GM21786 (cell line): ENCODE measurements at regions not wholly inside any gene's neighbourhood (a gene's known extent, or its start where the extent isn't known, plus 50 kb on each side); places are given as distances from the start of the nearest gene placed in this dataset.

ENCODE experiments used
- ATAC-seq: cut with Tn5 transposase; IDR thresholded peaks from one replicate; pipeline ENCODE4 v1.9.1; 2021; ENCODE audit not compliant: unreplicated experiment

DNA sequence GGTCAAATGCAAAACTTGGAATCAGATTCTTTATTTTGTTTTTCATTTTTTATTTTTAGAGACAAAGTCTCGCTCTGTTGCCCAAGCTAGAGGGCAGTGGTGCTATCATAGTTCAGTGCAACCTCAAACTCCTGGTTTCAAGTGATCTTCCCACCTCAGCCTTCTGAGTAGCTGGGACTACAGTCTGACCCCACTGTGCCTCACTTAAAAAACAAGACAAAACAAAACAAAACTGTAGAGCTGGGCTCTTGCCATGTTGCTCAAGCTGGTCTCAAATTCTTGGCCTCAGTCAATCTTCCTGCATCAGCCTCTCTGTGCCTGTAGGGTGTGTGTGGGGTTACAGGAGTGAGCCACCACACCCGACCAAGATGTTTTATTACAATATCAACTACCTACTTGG, 396.0 kb upstream of the USP24 start:
- no peak for ATAC-seq

DNA sequence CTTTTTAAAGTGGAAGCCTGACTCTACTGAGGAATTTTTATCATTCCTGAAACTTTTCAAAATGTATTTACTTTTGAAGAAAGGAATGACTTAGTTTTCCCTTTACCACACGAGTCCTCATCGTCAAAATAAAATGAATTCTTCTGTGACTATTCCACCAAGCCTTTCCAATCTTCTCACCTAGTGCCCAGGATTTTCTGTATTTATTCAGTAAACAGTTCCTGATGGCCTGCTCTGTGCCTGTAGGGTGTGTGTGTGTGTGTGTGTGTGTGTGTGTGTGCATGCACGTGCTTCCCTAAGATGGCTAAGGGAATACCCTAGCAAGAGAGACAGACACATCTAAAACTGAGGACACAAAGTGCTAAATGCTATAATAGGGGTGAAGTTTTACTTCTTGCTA, 395.0 kb upstream of the USP24 start:
- ATAC-seq, result no peak

DNA sequence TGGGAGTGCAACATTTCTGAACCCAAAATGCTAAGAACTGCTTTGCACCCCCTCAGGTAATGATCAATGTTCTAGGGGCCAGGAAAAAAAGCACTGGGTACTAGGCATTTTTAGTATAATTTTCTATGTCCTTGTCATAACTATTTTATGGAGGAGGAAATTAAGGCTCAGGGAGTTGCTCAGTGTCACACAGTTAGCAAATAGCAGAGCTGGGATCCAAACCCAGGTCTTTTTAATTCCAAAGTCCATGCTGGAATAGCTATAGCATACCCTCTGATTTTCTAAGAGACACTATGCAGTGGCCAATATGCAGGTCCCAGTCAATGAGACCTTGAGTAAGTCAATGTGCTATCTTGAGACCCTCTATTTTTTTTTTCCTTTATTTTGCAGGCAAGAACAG, 394.5 kb upstream of the USP24 start:
- ATAC-seq, result no peak

DNA sequence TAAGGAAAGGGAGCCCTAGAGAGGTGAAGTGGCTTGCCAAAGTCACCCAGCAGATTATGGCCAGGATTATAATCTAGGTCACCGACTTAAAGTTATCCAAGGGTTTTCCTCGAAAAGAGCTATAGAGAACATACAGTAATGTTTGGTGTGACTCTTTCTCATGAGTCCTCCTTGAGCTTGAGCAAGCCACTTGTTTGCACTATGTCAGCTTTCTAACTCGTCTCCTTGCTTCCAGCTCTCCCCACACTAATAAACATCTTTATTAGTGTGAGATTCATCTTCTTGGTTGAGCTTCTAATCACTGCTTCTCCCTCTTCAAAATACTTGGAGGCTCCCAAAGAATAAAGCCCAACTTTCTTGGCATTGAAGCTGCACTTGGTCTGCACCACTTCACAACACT, 390.0 kb upstream of the USP24 start:
- ATAC-seq, result no peak

DNA sequence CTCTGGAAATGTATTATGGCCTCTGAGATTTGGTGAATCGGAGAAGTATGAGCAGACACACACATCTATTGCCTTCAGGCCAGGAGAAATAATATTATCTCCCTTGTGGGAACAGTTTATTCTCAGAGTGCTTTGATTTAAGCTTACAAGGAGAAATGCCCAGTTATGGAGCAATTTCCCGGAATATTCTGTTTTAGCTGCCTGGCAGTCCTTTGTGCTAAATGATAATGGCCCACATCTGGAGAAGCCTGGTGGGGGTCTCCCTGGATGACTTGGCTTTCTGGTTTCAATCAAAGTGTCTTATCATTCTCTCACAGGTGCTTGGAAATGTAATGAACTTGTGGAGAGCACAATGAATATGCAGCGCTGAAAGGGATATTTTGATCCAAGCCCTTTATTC, 389.6 kb upstream of the USP24 start:
- ATAC-seq, result no peak

DNA sequence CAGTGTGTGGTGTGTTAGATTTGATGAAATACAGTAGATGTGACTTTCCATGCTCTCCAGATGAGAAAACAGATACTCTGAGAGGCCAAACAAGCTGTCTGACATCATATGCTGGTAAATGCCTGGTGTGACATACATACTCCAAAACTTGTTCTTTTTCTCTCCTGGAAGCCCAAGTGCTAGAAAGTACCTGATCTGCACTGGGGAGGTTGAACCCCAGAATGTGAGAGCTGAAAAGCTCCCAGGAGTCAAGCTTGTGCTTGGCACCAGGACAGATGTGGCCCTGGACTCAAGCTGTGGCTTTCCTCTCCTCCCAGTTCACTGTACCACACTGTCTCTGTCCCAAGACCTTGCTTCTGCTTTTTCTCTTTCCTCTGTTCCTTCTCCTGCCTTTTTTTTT, 389.0 kb upstream of the USP24 start:
- ATAC-seq, result no peak

DNA sequence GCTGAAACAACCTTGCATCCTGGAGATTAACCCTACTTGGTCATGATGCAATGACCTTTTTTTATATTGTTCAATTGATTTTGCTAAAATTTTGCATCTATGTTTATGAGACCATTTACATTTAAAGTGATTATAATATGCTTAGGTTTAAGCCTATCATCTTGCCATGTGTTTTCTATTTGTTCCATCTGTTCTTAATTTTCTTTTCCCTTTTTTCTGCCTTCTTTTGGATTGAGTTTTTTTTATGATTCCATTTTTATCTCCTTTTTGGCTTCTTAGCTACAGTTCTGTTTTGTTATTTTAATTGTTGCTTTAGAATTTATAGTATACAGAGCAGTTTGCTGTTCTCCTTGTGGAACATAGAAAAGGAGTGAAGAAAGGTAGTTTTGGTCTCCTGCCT, 385.1 kb upstream of the USP24 start:
- no peak for ATAC-seq

DNA sequence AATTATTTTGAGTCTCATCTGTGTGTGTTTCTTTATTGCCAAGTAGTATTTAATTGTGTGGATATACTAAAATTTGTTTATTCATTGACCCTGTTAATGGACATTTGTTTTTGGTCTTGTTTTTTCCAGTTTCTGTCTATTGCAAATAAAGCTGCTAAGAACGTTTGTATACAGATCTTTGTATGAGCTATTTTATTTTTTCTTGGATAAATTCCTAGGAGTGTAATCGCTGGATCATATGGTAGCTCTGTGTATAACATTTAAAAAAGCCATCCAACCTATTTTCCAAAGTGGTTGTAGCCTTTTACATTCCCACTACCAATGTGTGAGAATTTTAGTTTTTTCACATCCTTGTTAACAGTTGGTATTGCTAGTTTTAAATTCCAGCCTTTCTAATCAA, 382.7 kb upstream of the USP24 start:
- no peak for ATAC-seq

DNA sequence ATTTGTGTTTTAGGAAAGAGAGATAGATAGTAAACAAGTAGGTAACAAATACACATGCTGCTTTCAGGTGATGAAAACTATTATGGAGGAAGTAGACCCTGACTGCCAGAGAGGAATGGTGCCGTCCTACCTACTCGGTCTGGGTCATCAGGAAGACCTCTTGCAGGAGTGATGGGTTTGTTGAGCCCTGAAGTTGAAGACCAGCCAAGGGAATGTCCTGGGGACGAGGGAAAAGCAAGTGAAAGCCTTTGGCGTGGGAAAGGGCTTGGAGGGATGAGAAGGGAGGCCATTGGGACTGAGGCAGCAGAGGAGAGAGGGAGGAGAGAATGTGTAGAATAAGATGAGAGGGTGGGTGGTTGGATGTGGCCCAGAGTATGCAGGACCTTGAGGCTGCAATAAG, 379.5 kb upstream of the USP24 start:
- ATAC-seq, result no peak

DNA sequence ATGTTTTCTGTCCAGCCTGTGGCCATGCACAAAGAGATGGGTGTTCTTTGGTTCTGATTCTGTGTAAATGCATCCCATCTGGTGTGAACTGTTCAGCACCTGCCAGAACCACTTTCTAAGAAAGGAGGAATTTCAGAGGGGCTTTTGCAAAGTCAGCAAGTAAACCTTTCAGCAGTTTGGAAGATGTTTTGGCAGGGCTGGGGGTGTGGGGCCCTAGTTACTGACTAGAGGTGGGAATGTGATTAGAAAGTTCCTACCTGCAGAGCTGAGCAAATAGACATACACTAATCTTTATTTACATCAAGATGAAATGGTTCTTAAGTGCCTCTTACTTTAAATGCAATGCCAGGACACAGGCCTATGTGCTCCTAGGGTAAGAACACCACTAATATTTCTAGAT, 378.1 kb upstream of the USP24 start:
- ATAC-seq, result no peak

DNA sequence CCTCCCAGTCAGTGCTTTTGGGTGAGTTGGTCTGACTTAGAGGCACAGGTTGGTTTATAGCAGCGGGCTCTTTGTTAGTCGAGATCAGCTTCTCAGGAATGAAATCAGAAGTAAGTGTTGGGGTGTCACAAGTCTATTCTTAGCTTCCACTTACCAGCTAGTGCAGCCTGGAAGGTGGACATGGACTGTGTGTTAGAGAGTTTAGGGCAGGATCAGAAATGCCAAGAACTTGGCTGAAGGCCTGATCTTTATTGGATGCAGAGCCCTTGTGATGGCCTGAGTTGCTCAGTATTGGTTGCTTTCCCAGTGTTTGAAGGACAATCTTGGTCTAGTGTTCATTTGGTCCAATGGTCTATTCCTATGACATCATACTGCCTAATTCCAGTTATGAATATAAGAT, 377.0 kb upstream of the USP24 start:
- ATAC-seq, result no peak

DNA sequence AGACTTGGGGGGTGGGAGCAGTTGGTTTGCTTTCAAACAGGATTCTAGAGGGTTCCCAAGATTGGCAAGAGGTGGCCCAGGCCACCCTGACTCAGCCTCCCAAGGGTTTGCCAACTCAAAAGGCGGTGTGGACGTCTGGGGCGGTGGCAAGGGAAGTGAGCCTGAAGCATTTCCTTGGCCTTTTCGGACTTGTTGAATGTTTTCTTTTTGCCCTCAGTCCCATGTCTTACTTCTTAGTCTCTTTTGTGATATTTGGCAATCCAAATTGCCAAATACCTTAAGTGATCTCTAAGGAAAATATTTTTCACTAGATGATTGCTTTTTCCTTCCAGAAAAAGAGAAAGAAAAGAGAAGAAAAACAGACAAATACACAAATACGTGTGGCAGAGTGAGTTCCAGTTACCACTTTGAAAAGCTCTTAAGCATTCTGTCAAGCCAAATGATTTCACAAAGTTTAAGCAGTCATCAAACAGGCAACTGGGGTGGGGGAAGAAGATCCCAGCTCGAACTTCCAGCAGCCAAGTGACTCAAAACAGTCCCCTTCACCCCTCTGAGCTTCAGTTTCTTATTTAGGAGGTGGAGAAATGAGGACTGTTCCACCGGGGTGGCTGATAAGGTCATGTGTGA, 374.6 kb upstream of the USP24 start:
- no peak for ATAC-seq

DNA sequence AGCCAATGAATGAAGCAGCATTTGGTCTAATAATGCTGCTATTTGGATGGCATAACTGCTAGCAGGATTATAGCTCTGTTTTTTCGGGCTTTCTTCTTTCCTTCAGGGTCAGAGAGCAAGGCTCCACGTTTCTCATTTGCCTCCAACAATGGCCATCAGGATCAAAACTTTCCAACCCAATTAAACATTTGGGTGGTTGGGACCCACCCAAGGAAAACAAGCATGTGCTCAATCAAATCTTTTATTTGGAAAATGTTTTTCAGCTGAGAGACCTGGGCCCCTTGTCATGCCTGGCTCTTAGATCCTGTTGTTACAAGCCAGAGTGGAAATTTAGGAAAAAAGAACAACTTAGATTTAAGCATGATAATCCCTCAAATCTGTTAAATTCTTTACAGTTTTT, 373.1 kb upstream of the USP24 start:
- no peak for ATAC-seq

DNA sequence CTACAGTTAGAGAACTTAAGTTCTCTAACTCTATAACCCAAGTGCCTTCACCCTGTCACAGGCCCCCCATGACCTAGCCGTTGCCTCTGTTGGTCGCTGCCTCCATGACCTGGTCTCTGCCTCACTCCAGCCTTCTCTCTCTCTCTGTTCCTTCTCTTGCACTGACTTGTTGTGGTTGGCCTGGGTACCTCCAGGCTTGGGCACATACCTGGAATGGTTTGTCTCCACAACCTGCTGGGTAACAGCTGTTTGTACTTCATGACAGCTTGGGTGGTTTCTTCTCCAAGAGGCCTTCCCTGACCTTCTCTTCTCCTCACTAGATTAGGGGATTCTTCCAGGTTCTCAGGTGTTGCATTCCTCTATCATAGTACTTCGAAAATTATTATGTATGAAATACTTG, 371.6 kb upstream of the USP24 start:
- ATAC-seq, result no peak

DNA sequence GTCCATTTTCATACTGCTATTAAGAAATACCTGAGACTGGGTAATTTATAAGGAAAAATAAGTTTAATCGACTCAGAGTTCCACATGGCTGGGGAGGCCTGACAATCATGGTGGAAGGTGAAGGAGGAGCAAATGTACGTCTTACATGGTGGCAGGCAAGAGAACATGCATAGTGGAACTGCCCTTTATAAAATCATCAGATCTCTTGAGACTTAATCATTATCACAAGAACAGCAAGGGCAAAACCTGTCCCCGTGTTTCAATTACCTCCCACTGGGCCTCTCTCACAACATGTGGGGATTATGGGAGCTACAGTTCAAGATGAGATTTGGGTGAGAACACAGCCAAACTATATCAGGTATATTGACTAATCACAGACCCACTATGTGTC, 370.2 kb upstream of the USP24 start:
- no peak for ATAC-seq

DNA sequence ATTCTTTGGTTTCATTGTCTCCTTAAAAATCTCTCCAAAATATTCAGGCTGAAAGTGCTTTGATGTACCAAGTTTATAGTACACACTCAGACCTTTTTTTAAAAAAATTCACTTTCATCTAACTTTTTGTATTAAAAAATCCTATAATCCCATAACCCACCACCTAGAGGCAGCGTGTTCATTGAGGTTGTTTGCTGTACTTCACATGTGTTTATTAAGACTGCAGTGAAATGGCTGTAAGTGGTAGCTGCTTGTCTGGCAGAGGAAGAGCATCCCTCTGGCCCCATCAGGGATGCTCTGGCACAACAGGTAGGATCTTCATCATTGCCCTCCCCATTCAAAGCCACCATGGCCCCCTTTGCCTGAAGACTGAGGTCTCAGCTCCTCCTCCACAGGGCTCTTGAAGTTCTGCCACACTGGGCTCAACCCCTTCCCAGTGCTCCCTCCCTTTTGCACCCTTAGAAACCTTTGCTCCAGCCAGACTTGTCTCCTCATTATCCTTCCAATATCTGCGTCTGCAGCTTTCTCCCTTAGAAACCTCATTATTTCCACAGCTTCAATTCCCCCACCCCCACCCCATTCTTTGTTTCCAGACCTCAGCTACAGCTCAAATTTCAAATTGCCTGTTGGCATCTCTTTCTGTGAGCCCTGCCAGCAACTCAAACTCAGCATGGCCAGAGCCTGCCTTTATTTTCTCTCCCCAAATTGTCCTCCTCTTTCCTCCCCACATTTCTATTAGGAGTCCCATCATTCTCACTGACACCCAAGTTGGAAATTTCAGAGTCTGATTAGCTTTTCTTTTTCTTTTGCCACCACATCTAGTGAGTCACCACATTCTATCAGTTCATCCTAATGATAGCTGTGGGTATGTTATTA, 369.6 kb upstream of the USP24 start:
- no peak for ATAC-seq

DNA sequence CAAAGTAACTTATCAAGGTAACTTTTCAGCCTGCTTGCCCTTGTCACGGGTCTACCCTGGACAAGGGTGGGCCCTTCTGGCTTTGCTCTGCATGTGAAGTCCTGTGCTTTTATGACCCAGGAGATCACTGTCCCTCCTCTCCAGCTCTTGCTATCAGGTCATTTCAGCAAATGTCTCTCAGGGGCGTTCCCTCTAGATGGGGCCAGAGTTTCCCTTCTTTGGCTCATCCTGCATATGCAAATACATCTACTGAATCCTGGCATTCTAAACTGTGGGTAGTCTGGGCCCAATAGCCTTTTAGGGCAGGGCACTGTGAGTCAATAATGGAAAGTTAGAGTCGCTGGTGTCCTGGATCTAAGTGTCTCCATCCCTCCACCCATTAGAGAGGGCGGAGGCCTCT, 366.9 kb upstream of the USP24 start:
- ATAC-seq, result no peak

DNA sequence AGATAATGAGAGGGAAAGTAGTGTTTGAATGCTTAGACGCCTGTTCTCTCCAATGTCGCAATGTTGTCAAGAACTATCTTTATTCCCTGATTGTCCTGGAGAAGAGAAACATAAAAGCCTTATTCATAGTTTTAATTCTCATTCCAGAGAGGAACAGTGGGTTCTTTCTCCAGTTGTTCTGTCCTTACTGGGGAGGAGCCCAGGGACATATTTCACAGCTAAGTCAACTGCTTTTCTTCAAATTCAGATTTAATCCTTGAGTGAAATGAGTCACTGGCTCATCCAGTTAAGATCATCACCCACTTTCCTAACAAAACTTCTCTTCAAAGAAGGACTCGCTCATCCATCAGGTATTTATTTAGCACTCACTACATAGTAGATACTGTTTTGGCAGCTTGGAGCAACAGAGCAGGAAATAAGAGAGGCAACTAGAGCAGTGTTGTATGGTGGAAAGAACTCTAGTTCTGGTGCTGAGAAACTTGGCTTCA, 365.7 kb upstream of the USP24 start:
- ATAC-seq, result no peak

DNA sequence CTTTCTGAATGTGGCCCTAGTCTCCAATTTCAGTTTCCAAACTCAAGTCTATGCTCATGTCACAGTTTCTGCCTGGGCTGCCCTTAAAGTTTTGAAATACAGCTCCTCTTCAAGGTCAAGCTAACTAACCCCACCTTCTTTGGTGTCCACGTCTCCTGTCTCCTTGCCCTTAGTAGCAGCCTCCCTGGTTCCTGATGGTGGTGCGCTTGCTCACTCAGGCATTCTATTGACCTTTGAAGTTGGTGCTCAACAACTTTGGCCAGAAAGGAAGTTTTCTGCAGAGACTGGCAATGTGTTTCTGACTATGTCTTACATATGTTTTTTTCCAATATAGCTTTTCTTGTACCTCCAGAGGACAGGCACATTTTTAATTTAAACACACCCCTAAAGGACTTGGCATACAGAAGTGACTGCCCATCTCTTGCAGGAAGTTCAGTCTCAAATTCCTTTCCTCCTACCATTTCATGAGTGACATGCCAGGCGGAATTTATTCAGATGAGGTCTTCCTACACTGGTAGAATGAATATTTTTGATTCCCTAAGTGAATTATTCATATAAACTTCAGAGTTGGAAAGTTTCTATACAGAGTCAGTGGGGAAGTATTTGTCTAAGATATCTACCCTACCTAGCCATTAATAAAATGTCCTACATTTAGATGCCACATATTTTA, 364.3 kb upstream of the USP24 start:
- no peak for ATAC-seq

DNA sequence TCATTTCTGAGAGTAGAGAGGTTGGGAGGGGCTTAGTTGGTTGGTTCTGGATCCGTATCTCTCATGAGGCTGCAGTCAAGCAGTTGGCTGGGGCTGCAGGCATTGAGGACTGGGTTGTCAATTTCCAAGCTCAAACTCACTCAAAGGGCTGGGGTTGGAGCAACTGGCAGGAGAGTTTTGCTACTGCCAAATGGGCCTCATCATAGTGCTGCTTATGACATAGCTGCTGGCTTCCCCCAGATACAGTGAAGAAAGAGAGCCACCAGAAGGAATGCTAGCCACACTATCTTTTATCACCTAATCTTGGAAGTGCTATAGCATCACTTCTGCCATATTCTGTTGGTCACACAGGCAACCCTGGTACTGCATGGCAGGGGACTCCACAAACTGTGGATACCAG, 363.5 kb upstream of the USP24 start:
- no peak for ATAC-seq

DNA sequence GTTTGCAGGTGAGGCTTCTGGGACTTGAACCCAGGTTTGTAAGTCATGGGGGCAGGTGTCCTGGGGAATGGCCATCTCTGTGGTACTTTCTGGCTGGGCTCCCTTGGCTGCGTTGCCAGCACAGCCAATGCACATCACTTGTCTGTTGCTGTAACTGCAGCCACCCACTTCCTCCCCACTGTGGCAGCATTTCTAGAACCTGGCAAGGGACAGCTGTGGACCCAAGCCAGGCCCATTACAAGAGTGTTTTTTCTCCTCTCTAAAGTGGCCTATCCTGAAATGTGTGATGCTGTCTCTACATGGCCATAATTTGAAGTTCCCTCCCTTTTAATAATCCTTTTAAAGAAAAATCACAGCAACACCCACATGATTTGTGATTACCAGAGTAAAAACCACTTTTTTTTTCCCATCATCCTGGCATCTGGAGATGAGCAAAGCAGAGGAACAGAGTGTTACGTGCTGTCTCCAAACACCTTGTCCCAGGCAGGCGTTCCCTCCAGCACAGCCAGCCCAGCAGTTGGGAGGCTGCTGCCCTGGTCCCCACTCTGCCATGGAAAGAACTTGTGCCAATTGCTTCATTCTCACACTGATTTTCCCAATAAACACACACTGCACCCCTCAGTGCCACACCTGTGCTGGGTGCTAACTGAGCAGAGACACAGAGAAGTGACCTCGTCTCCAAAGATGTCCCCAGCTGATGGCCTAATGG, 360.6 kb upstream of the USP24 start:
- ATAC-seq, result no peak
